ENCODE measurements at regions not wholly inside any gene's neighbourhood (a gene's known extent, or its start where the extent isn't known, plus 50 kb on each side); places are given as distances from the start of the nearest gene placed in this dataset.

DNA sequence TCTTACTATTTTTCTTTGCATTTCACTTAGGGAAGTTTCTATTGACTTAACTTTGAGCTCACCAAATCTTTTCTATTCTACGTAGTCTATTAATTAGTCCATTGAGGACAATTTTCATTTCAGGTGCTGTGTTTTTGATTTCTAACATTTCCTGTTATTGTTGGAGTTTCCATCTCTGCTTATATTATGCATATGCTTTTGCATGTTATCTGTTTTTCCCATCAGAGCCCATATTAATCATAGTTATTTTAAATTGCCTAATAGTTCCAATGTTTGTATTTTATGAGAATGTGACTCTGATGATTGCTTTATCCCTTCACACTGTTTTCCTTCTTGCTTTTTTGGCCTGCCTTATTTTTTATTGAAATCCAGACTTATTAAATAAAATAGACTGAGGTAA is 414.5 kb upstream of the OPRM1 start:
- TF ChIP-seq ESRRG (CRISPR knock-in tag; IDR thresholded peaks at IDR 0.05) (no peak), CSDC2 (CRISPR knock-in tag; IDR thresholded peaks at IDR 0.05) (no peak), ZFP3 (CRISPR knock-in tag; IDR thresholded peaks at IDR 0.05) (no peak), CSRNP3 (CRISPR knock-in tag; IDR thresholded peaks at IDR 0.05) (no peak), ZFP30 (CRISPR knock-in tag; IDR thresholded peaks at IDR 0.05) (no peak)
- TF ChIP-seq, protein P1, sequence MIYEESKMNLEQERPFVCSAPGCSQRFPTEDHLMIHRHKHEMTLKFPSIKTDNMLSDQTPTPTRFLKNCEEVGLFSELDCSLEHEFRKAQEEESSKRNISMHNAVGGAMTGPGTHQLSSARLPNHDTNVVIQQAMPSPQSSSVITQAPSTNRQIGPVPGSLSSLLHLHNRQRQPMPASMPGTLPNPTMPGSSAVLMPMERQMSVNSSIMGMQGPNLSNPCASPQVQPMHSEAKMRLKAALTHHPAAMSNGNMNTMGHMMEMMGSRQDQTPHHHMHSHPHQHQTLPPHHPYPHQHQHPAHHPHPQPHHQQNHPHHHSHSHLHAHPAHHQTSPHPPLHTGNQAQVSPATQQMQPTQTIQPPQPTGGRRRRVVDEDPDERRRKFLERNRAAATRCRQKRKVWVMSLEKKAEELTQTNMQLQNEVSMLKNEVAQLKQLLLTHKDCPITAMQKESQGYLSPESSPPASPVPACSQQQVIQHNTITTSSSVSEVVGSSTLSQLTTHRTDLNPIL (CRISPR knock-in tag; IDR thresholded peaks at IDR 0.05; ENCODE audit: low read depth) = no peak
